NK-92 treated with Interleukin-12 subunit alpha and Interleukin-12 subunit beta, amount 100 ng/mL, for 24 hours (cell line): ENCODE measurements at regions not wholly inside any gene's neighbourhood (a gene's known extent, or its start where the extent isn't known, plus 50 kb on each side); places are given as distances from the start of the nearest gene placed in this dataset.
"Not testable (repeated sequence)": the region's sequence is repeated elsewhere in the genome, so short reads cannot be mapped to it uniquely, and the experiment has no call there.

Source experiments
- DNase-seq: peaks from one replicate; lab custom pipeline; 2025; lab: John Stamatoyannopoulos, UW

DNA sequence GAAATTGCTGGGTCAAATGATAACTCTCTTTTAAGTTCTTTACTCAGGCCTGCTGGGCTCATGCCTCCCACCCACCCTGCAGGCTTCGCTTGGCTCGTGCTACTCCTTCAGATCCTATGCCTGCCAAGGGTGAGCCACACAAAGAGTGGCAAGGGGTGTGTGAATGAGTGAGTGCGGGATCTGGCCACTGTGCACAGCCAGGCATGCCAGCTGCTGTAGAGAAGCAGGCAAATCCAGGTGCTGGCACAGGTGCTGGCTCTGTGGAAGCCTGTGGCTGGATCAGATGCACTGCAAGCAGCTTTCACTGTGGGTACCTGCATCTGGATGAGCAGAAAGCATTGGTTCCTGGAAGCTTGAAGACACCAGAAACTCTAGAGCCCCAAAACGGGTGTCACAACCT is 1055.7 kb upstream of the EPHA6 start:
- DNase-seq: no peak

DNA sequence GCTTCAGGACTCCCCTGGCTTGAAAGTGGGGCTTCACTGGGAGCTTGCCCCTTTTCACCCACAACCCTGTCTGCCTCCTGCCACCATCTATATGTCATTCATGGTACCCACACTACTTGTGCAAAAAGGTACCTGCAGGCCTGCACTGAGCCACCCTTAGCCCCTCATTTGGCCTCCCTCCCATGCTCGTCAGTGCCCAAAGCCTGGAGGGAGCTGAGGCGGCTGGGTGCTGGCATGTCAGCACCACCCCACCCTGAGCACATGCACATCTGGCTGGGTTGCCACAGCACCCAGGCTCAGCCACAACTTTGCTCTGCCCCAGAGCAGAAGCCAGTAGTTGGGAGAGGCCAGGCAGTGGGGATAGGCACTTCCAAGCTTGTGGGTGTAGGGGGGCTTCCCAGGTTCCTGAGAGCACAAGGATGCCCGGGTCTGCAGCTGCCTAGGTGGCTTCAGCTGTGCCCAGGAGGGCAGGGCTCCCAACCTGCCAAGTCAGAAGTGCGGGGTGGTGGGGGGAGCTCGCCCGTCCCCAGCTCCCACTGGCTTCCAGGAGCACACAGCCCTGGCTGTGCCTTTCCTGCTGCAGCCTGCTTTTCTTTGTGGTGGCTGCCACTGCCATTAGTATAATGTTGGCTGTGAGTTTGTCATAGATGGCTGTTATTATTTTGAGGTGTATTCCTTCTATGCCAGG is 1054.6 kb upstream of the EPHA6 start:
- no peak for DNase-seq

DNA sequence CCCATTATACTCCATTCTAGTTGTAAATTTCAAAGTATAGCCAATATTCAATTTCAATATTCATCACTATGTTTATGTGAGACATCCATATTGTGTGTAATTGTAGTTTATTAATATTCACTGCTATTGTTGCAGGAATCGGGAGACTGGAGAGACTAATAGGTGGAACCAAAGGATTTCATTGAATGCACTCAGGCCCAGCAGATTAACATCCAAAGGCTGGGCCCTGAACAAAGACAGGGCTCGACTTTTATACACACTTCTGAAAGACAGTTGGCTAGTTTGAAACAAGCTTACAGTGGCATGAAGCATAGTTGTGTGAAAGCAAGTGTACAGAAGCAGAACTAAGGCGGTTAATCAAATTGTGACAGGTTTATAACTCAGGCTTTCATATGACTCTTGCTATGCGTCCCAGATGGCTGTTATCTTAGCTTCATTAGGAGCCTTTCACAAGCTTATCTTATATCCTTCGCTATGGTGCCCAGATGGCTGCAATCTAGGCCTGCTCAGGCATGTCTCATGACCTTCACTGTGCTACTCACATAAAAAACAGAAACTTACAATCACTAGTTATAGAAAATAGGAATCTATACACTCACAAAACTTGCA is 1038.8 kb upstream of the EPHA6 start:
- DNase-seq: no peak

DNA sequence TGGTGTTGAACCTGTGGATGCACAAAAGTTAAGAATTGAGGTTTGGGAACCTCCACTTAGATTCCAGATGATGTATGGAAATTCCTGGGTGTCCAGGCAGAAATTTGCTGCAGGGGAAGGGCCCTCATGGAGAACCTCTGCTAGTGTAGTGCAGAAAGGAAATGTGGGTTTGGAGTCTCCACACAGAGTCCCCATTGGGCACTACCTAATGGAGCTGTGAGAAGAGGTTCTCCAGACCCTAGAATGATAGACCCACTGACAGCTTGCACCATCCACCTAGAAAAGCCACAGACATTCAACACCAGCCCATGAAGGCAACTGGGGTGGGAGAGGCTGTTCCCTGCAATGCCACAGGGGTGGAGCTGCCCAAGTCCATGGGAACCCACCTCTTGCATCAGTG is 1032.8 kb upstream of the EPHA6 start:
- DNase-seq: no peak

GRCh38 chr3:95789111-95789510 is 1025.3 kb upstream of the EPHA6 start:
- DNase-seq: no peak

GRCh38 chr3:95797081-95797480 is 1017.3 kb upstream of the EPHA6 start:
- DNase-seq: no peak

- no peak for DNase-seq
Observed at GRCh38 chr3:95798628-95799027, 1015.8 kb upstream of the EPHA6 start.

GRCh38 chr3:95810462-95810861 is 1003.9 kb upstream of the EPHA6 start:
- no peak for DNase-seq

DNA sequence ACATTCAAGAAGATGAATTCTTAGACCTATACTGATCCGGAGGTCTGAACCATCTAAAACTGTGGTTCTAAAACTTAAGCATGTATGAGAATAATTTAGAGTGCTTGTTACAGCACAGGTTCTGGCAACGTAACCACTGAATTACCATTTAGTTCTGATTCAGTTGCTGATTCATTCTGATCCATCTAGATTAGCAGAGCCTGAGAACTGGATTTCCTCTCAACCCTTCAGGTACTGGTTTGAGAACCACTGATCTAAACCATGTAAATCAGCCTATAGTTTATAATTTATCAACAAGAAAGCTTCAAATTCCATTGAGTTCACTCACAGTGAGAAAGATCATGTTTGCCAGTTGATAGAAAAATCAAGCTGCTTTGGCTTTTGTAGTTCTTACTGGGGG is 1001.1 kb upstream of the EPHA6 start:
- no peak for DNase-seq

DNA sequence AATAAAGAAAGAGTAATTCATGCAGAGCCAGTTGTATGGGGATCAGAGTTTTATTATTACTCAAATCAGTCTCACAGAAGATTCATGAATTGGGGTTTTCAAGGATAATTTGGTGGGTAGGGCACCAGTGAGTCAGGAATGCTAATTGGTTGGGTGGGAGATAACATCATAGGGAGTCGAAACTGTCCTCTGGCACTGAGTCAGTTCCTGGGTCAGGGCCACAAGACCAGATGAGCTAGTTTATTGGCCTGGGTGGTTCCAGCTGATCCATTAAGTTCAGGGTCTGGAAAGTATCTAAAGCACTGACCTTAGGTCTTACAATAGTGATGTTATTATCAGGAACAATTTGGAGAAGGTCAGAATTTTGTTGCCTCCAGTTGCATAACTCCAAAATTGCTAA is 998.6 kb upstream of the EPHA6 start:
- DNase-seq: no peak

DNA sequence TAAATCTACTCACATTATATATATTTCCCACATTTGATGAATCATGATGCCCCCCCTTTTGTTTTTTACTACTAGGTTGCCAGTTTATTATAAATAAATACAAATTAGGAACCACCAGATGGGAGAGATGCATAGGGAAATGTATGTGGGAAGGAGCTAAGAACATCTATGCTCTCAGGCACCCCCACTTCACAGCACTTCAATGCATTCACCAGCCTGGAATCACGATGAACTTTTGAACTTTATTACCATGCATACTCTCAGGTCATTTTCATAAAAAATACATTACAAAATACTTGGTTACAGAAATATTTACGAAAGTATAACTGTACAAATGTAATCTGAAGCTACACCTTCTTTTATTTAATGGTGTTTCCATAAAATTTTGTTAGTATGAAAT is 988.0 kb upstream of the EPHA6 start:
- DNase-seq: no peak

- DNase-seq: no peak
Observed at GRCh38 chr3:95832146-95832545, 982.2 kb upstream of the EPHA6 start.

- DNase-seq: not testable (repeated sequence)
Observed at GRCh38 chr3:95860628-95861027, 953.8 kb upstream of the EPHA6 start.

GRCh38 chr3:95883801-95884200 is 930.6 kb upstream of the EPHA6 start:
- DNase-seq: no peak

- DNase-seq: no peak
Observed at GRCh38 chr3:95886616-95887015, 927.8 kb upstream of the EPHA6 start.

DNA sequence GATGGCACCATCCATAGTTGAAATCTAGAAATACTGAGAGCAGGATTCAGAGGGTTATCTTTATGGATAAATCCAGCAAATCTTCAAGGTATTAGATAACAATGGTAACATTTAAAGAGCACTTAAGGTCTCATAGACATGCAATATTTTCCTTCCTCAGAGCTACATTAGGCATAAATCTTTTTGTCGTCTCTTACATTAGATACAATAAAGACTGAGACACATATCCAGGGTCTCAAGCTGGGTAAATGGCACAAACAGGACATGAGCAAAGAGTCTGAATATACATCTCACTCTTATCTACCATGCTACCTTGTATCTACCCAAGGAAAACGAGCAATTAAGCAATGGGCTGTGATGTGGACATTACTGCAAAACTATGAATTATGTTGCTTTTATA is 927.3 kb upstream of the EPHA6 start:
- DNase-seq: no peak

DNA sequence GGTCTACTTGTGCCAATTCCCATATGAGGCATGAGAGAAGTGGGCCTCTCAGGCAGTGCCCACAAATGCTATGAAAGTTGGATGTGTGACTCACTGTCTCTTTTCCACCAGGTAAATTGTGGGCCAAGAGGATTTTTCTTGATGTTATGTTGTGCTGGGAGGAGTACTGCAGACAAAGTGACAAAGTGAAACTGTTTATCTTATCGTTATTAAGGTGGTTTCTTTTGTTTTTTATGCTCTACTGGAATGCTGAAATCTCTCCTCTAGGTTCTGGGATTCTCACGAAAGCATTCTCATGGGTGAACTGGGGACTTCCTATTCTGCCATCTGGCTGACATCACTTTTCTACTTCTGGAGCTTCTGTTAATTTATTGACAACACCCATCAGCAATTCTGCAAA is 919.6 kb upstream of the EPHA6 start:
- DNase-seq: no peak

- DNase-seq: no peak
Observed at GRCh38 chr3:95899494-95899893, 914.9 kb upstream of the EPHA6 start.

DNA sequence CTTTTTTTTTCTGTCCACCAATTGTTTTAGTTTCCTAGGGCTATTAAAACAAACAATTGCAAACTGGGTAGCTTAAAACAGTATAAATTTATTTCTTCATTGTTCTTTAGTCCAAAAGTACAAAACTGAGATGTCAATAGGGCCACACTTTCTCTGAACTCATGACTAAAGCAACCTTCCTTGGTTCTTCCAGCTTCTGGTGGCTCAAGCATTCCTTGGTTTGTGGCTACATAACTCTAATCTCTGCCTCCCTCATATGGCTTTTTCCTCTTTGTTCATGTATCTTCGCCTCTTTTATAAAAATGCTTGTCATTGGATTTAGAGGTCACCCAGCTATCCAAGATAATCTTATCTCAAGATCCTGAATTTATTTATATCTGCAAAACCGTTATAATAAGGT is 914.5 kb upstream of the EPHA6 start:
- no peak for DNase-seq

DNA sequence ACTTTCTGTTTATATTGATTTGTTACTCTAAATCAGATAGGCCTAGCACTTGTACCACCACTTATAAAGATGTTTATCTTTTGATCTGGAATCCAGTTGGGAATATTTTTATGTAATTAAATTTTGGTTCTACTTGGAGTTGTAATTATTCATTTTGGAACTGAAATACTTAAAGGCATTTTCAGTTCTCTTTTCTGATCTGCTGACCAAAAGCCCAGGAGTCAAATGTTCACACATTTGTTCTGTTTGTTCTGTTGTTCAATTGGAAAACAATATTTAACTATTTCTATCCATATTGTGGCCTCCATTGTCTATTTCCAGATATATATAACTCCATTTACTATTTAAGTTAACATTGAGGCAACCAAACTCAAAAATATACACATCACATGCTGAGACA is 912.4 kb upstream of the EPHA6 start:
- no peak for DNase-seq

GRCh38 chr3:95905182-95905581 is 909.2 kb upstream of the EPHA6 start:
- no peak for DNase-seq

DNA sequence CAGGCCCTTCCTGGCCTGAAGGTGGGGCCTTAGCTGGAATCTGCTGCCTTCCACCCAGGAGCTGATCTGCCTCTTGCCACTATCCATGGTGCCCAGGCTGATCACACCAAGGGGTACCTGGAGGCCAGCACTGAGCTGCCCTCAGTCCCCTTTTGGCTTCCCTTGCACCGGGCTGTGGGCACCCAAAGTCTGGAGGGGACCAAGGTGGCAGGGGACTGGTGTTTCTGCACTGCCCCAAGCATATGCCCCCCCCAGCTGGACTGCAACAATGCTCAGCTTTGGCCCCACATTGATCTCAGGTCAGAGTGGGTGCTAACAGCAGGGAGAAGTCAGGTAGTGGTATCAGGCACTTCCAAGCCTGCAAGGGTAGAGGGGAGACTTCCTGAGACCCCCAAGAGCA is 902.6 kb upstream of the EPHA6 start:
- no peak for DNase-seq

DNA sequence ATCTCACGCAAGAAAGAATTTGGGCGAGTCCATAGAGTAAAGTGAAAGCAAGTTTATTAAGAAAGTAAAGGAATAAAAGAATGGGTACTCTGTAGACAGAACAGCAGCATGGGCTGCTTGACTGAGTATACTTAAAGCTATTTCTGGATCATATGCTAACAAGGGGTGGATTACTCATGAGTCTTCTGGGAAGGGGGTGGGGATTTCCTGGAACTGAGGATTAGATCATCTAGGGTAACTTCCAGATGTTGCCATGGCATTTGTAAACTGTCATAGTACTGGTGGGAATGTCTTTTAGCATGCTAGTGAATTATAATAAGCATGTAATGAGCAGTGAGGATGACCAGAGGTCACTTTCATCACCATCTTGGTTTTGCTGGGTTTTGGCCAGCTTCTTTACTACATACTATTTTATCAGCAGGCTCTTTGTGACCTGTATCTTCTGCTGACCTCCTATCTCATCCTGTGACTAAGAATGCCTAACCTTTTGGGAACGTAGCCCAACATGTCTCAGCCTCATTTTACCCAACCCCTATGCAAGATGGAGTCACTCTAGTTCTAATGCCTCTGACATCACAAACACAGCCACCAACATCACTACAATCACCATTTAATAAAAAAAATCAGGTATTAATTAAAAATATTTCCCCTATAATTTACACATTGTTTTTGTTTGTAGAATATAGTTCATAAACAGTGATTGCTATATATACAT is 890.7 kb upstream of the EPHA6 start:
- DNase-seq: peak; percentile 39
